ENCODE measurements at regions not wholly inside any gene's neighbourhood (a gene's known extent, or its start where the extent isn't known, plus 50 kb on each side); places are given as distances from the start of the nearest gene placed in this dataset.

GRCh38 chr1:106266786-106267185, 789.7 kb upstream of the PRMT6 start:
- H3K4me3 ChIP-seq (ENCODE audit: low read depth, low read length): no peak overlapping the region
- no peak for DNase-seq (ENCODE audit: low read depth)
- no peak for TF ChIP-seq CTCF (IDR thresholded peaks at IDR 0.05; ENCODE audit: insufficient read depth, low read depth, low read length, missing control alignments)

- H3K4me3 ChIP-seq (ENCODE audit: low read depth, low read length): no peak overlapping the region
- DNase-seq (ENCODE audit: low read depth): no peak
- TF ChIP-seq CTCF (IDR thresholded peaks at IDR 0.05; ENCODE audit: insufficient read depth, low read depth, low read length, missing control alignments): no peak
Observed at GRCh38 chr1:106268070-106268469, 788.4 kb upstream of the PRMT6 start.

- no peak for DNase-seq (ENCODE audit: low read depth)
- H3K4me3 ChIP-seq (ENCODE audit: low read depth, low read length): no peak overlapping the region
- TF ChIP-seq CTCF (IDR thresholded peaks at IDR 0.05; ENCODE audit: insufficient read depth, low read depth, low read length, missing control alignments): no peak
Observed at GRCh38 chr1:106276871-106277270, 779.6 kb upstream of the PRMT6 start.

GRCh38 chr1:106277786-106278185, 778.7 kb upstream of the PRMT6 start:
- no peak overlapping the region for H3K4me3 ChIP-seq (ENCODE audit: low read depth, low read length)
- no peak for TF ChIP-seq CTCF (IDR thresholded peaks at IDR 0.05; ENCODE audit: insufficient read depth, low read depth, low read length, missing control alignments)
- no peak for DNase-seq (ENCODE audit: low read depth)

- no peak for TF ChIP-seq CTCF (IDR thresholded peaks at IDR 0.05; ENCODE audit: insufficient read depth, low read depth, low read length, missing control alignments)
- DNase-seq (ENCODE audit: low read depth): no peak
- H3K4me3 ChIP-seq (ENCODE audit: low read depth, low read length): no peak overlapping the region
Observed at GRCh38 chr1:106278716-106279115, 777.8 kb upstream of the PRMT6 start.

- no peak overlapping the region for H3K4me3 ChIP-seq (ENCODE audit: low read depth, low read length)
- TF ChIP-seq CTCF (IDR thresholded peaks at IDR 0.05; ENCODE audit: insufficient read depth, low read depth, low read length, missing control alignments): no peak
- DNase-seq (ENCODE audit: low read depth): no peak
Observed at GRCh38 chr1:106289265-106289928, 767.1 kb upstream of the PRMT6 start.

Measured in GM12865 (cell line).